ENCODE measurements at regions not wholly inside any gene's neighbourhood (a gene's known extent, or its start where the extent isn't known, plus 50 kb on each side); places are given as distances from the start of the nearest gene placed in this dataset.
"Not testable (repeated sequence)": the region's sequence is repeated elsewhere in the genome, so short reads cannot be mapped to it uniquely, and the experiment has no call there.

DNA sequence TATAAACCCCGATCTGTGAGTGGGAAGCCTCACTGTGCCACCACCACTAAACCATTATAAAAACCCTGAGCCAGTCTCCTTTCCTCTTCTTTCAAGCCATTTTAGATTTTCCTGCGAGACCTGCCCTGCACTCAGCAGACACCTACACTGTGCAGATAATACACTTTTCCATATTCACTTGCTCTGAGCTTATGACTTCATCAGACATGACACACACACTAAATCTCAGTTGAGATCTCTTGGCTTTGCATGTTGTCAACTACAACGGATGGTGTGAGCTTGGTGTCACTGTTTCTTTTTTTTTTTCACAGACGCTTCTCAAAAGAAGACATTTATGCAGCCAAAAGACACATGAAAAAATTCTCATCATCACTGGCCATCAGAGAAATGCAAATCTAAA lies 839.0 kb downstream of the TMEM121 start:
- H3K27me3 ChIP-seq (ENCODE audit: control insufficient read depth, insufficient read depth, low read length); H3K4me1 ChIP-seq (ENCODE audit: control insufficient read depth, insufficient read depth, low read length); H3K9me3 ChIP-seq (ENCODE audit: control insufficient read depth, insufficient read depth, low read depth, low read length); H3K4me3 ChIP-seq (ENCODE audit: low read depth, low read length); H3K36me3 ChIP-seq (ENCODE audit: control insufficient read depth, insufficient read depth, low read length); H3K9ac ChIP-seq (ENCODE audit: low read length); H3K27ac ChIP-seq (ENCODE audit: low read depth, low read length): not testable (repeated sequence)

DNA sequence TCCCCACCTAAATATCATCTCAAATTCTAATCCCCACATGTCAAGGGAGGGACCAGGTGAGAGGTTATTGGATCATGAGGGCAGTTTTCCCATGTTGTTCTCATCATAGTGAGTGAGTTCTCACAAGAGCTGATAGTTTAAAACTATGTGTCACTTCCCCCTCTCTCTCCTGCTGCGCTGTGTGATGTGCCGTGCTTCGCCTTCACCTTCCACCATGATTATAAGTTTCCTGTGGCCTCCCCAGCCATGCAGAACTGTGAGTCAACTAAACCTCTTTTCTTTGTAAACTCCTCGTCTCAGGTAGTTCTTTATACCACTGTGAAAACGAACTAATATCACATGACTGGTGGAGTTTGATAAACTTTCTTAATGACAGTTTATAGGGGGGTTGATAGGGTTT lies 839.5 kb downstream of the TMEM121 start:
- not testable (repeated sequence) for H3K4me3 ChIP-seq (ENCODE audit: low read depth, low read length); H3K4me1 ChIP-seq (ENCODE audit: control insufficient read depth, insufficient read depth, low read length); H3K36me3 ChIP-seq (ENCODE audit: control insufficient read depth, insufficient read depth, low read length); H3K9ac ChIP-seq (ENCODE audit: low read length); H3K9me3 ChIP-seq (ENCODE audit: control insufficient read depth, insufficient read depth, low read depth, low read length); H3K27ac ChIP-seq (ENCODE audit: low read depth, low read length); H3K27me3 ChIP-seq (ENCODE audit: control insufficient read depth, insufficient read depth, low read length)

- H3K4me1 ChIP-seq (ENCODE audit: control insufficient read depth, insufficient read depth, low read length); H3K27ac ChIP-seq (ENCODE audit: low read depth, low read length); H3K27me3 ChIP-seq (ENCODE audit: control insufficient read depth, insufficient read depth, low read length): not testable (repeated sequence)
Measured at GRCh38 chr14:106366971-106367370, 840.6 kb downstream of the TMEM121 start.

DNA sequence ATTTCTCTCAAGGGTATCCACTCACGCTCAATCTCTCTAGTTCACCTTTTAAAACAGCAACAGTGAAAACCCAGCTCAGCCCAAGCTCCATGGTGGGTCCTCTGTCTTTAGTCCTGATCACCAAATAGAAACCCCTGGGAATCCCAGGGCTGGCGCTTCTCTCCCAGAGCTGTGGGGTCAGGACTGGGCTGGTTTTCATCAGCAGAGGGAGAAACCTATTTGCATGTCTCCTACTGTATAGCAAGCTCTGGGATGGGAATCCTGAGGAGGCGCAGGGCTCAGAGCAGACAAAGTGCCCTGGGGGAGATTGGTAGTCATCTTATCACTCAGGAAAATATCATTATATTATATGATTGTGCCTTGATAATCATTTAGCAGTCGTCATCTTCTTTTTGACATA lies 843.1 kb downstream of the TMEM121 start:
- H3K36me3 ChIP-seq (ENCODE audit: control insufficient read depth, insufficient read depth, low read length); H3K4me3 ChIP-seq (ENCODE audit: low read depth, low read length); H3K9ac ChIP-seq (ENCODE audit: low read length); H3K4me1 ChIP-seq (ENCODE audit: control insufficient read depth, insufficient read depth, low read length); H3K27ac ChIP-seq (ENCODE audit: low read depth, low read length); H3K27me3 ChIP-seq (ENCODE audit: control insufficient read depth, insufficient read depth, low read length): not testable (repeated sequence)
- peaks cover 32% of the 10 kb centered on the region; the same call in 1 of the 2 replicates for H3K9me3 ChIP-seq (ENCODE audit: control insufficient read depth, insufficient read depth, low read depth, low read length)

More at GRCh38 chr14:106366971-106367370, 840.6 kb downstream of the TMEM121 start:
- not testable (repeated sequence) for H3K9ac ChIP-seq (ENCODE audit: low read length); H3K4me3 ChIP-seq (ENCODE audit: low read depth, low read length); H3K36me3 ChIP-seq (ENCODE audit: control insufficient read depth, insufficient read depth, low read length)
- peaks cover 10% of the 10 kb centered on the region; the same call in 1 of the 2 replicates for H3K9me3 ChIP-seq (ENCODE audit: control insufficient read depth, insufficient read depth, low read depth, low read length)

GRCh38 chr14:106372870-106373652 lies 846.7 kb downstream of the TMEM121 start:
- H3K9ac ChIP-seq (ENCODE audit: low read length), result no peak overlapping the region
- no peaks in the 10 kb centered on the region for H3K27me3 ChIP-seq (ENCODE audit: control insufficient read depth, insufficient read depth, low read length)
- H3K27ac ChIP-seq (ENCODE audit: low read depth, low read length), result no peak overlapping the region
- no peaks in the 10 kb centered on the region for H3K4me1 ChIP-seq (ENCODE audit: control insufficient read depth, insufficient read depth, low read length)
- H3K9me3 ChIP-seq (ENCODE audit: control insufficient read depth, insufficient read depth, low read depth, low read length), result peaks cover 59% of the 10 kb centered on the region; the same call in 1 of the 2 replicates
- H3K36me3 ChIP-seq (ENCODE audit: control insufficient read depth, insufficient read depth, low read length), result no peaks in the 10 kb centered on the region
- H3K4me3 ChIP-seq (ENCODE audit: low read depth, low read length), result no peak overlapping the region

GRCh38 chr14:106373653-106374110 lies 847.3 kb downstream of the TMEM121 start:
- not testable (repeated sequence) for H3K27ac ChIP-seq (ENCODE audit: low read depth, low read length); H3K4me1 ChIP-seq (ENCODE audit: control insufficient read depth, insufficient read depth, low read length); H3K36me3 ChIP-seq (ENCODE audit: control insufficient read depth, insufficient read depth, low read length); H3K27me3 ChIP-seq (ENCODE audit: control insufficient read depth, insufficient read depth, low read length); H3K9ac ChIP-seq (ENCODE audit: low read length); H3K4me3 ChIP-seq (ENCODE audit: low read depth, low read length)
- H3K9me3 ChIP-seq (ENCODE audit: control insufficient read depth, insufficient read depth, low read depth, low read length), result peaks cover 63% of the 10 kb centered on the region; the same call in 1 of the 2 replicates

- no peak overlapping the region for H3K27ac ChIP-seq (ENCODE audit: low read depth, low read length)
- no peaks in the 10 kb centered on the region for H3K4me1 ChIP-seq (ENCODE audit: control insufficient read depth, insufficient read depth, low read length)
- H3K27me3 ChIP-seq (ENCODE audit: control insufficient read depth, insufficient read depth, low read length), result no peaks in the 10 kb centered on the region
- H3K36me3 ChIP-seq (ENCODE audit: control insufficient read depth, insufficient read depth, low read length), result no peaks in the 10 kb centered on the region
- no peak overlapping the region for H3K4me3 ChIP-seq (ENCODE audit: low read depth, low read length)
- H3K9me3 ChIP-seq (ENCODE audit: control insufficient read depth, insufficient read depth, low read depth, low read length), result peaks cover 70% of the 10 kb centered on the region; the same call in 1 of the 2 replicates
- H3K9ac ChIP-seq (ENCODE audit: low read length), result no peak overlapping the region
Measured at GRCh38 chr14:106377432-106377831, 851.0 kb downstream of the TMEM121 start.

DNA sequence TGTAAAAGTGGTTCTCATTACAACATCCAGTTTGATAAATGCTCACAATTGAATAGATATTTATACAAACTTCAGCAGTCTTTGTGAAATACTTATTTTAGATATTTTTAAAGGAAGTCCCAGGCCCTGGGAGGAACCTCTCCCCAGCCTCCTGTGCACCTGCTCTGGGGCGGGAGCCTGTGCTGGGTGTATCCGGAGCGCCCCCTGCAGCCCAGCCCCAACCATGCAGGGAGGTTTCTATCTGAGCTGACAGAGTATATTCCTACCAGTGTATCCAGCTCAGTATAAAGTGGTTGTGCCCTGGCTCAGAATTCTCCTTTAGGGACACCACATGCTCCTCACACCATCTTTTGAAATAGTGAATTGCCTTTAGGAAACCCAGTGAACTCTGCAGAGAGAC lies 851.8 kb downstream of the TMEM121 start:
- no peaks in the 10 kb centered on the region for H3K36me3 ChIP-seq (ENCODE audit: control insufficient read depth, insufficient read depth, low read length)
- H3K4me3 ChIP-seq (ENCODE audit: low read depth, low read length), result no peak overlapping the region
- no peak overlapping the region for H3K9ac ChIP-seq (ENCODE audit: low read length)
- no peaks in the 10 kb centered on the region for H3K27me3 ChIP-seq (ENCODE audit: control insufficient read depth, insufficient read depth, low read length)
- H3K9me3 ChIP-seq (ENCODE audit: control insufficient read depth, insufficient read depth, low read depth, low read length), result peaks cover 66% of the 10 kb centered on the region; the same call in 1 of the 2 replicates
- H3K27ac ChIP-seq (ENCODE audit: low read depth, low read length), result no peak overlapping the region
- no peaks in the 10 kb centered on the region for H3K4me1 ChIP-seq (ENCODE audit: control insufficient read depth, insufficient read depth, low read length)

- Histone ChIP-seq H3K27ac (ENCODE audit: low read depth, low read length) (no peak overlapping the region), H3K9me3 (ENCODE audit: control insufficient read depth, insufficient read depth, low read depth, low read length) (peaks cover 42% of the 10 kb centered on the region; the same call in 1 of the 2 replicates), H3K9ac (ENCODE audit: low read length) (no peak overlapping the region), H3K36me3 (ENCODE audit: control insufficient read depth, insufficient read depth, low read length) (no peaks in the 10 kb centered on the region), H3K4me3 (ENCODE audit: low read depth, low read length) (no peak overlapping the region), H3K27me3 (ENCODE audit: control insufficient read depth, insufficient read depth, low read length) (no peaks in the 10 kb centered on the region), H3K4me1 (ENCODE audit: control insufficient read depth, insufficient read depth, low read length) (no peaks in the 10 kb centered on the region)
Measured at GRCh38 chr14:106380740-106381139, 854.4 kb downstream of the TMEM121 start.

DNA sequence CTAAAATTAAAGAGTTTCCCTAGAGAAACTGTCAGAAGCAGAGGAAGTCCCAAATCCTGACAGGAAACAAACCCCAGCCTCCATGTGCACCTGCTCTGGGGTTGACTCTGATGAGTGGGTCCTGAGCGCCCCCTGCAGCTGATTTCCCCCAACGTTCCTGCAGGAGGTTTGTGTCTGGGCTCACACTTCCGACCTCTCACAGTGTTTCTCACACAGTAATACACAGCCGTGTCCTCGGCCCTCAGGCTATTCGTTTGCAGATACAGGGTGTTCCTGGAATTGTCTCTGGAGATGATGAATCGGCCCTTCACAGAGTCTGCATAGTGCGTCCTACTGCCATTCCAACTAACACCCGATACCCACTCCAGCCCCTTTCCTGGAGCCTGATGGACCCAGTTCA lies 862.8 kb downstream of the TMEM121 start:
- not testable (repeated sequence) for H3K9ac ChIP-seq (ENCODE audit: low read length); H3K36me3 ChIP-seq (ENCODE audit: control insufficient read depth, insufficient read depth, low read length); H3K4me3 ChIP-seq (ENCODE audit: low read depth, low read length); H3K27me3 ChIP-seq (ENCODE audit: control insufficient read depth, insufficient read depth, low read length); H3K4me1 ChIP-seq (ENCODE audit: control insufficient read depth, insufficient read depth, low read length); H3K27ac ChIP-seq (ENCODE audit: low read depth, low read length)
- H3K9me3 ChIP-seq (ENCODE audit: control insufficient read depth, insufficient read depth, low read depth, low read length), result peaks cover 44% of the 10 kb centered on the region; the same call in 1 of the 2 replicates

DNA sequence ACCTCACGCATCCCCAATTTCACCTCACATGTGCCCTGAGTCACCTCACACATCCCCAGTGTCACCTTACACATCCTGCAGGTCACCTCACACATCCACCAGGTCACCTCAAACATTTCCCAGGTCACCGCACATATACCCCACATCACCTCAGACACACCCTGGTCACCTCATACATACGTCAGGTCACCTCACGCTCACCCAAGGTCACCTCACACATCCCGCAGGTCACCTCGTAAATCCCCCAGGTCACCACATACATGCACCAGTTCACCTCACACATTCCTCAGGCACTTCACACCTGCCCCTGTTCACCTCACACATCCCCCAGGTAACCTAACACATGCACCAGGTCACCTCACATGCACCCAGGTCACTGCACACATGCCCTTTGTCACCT lies 864.0 kb downstream of the TMEM121 start:
- Histone ChIP-seq H3K4me3 (ENCODE audit: low read depth, low read length) (no peak overlapping the region), H3K27ac (ENCODE audit: low read depth, low read length) (no peak overlapping the region), H3K9ac (ENCODE audit: low read length) (no peak overlapping the region), H3K4me1 (ENCODE audit: control insufficient read depth, insufficient read depth, low read length) (no peaks in the 10 kb centered on the region), H3K9me3 (ENCODE audit: control insufficient read depth, insufficient read depth, low read depth, low read length) (peaks cover 54% of the 10 kb centered on the region; the same call in 1 of the 2 replicates), H3K27me3 (ENCODE audit: control insufficient read depth, insufficient read depth, low read length) (no peaks in the 10 kb centered on the region), H3K36me3 (ENCODE audit: control insufficient read depth, insufficient read depth, low read length) (no peaks in the 10 kb centered on the region)

All from HUES6 (cell line).